ENCODE measurements at regions not wholly inside any gene's neighbourhood (a gene's known extent, or its start where the extent isn't known, plus 50 kb on each side); places are given as distances from the start of the nearest gene placed in this dataset.

GRCh38 chr3:8187996-8188395, 313.6 kb upstream of the LMCD1 start:
- H3K4me3 Mint-ChIP-seq: no peak overlapping the region
- H3K4me1 Mint-ChIP-seq (ENCODE audit: low read depth): no peaks in the 10 kb centered on the region
- H3K36me3 Mint-ChIP-seq (ENCODE audit: low read depth): no peaks in the 10 kb centered on the region
- no peak overlapping the region for H3K27ac Mint-ChIP-seq
- no peaks in the 10 kb centered on the region for H3K9me3 Mint-ChIP-seq
- no peak for DNase-seq (ENCODE audit: low spot score)
- H3K27me3 Mint-ChIP-seq (ENCODE audit: low read depth): no peaks in the 10 kb centered on the region

GRCh38 chr3:8189051-8189450, 312.6 kb upstream of the LMCD1 start:
- DNase-seq (ENCODE audit: low spot score): no peak
- Mint-ChIP-seq H3K4me3 (no peak overlapping the region), H3K27ac (no peak overlapping the region), H3K9me3 (no peaks in the 10 kb centered on the region), H3K27me3 (ENCODE audit: low read depth) (no peaks in the 10 kb centered on the region), H3K4me1 (ENCODE audit: low read depth) (no peaks in the 10 kb centered on the region), H3K36me3 (ENCODE audit: low read depth) (no peaks in the 10 kb centered on the region)

GRCh38 chr3:8191406-8191805, 310.2 kb upstream of the LMCD1 start:
- no peaks in the 10 kb centered on the region for H3K4me1 Mint-ChIP-seq (ENCODE audit: low read depth)
- no peaks in the 10 kb centered on the region for H3K9me3 Mint-ChIP-seq
- H3K27ac Mint-ChIP-seq: no peak overlapping the region

GRCh38 chr3:8197384-8197783, 304.2 kb upstream of the LMCD1 start:
- Mint-ChIP-seq H3K27me3 (ENCODE audit: low read depth) (no peaks in the 10 kb centered on the region), H3K27ac (no peak overlapping the region), H3K4me3 (no peak overlapping the region), H3K9me3 (no peaks in the 10 kb centered on the region), H3K4me1 (ENCODE audit: low read depth) (no peaks in the 10 kb centered on the region), H3K36me3 (ENCODE audit: low read depth) (no peaks in the 10 kb centered on the region)
- DNase-seq (ENCODE audit: low spot score): no peak

More at GRCh38 chr3:8191406-8191805, 310.2 kb upstream of the LMCD1 start:
- Mint-ChIP-seq H3K36me3 (ENCODE audit: low read depth) (no peaks in the 10 kb centered on the region), H3K27me3 (ENCODE audit: low read depth) (no peaks in the 10 kb centered on the region), H3K4me3 (no peak overlapping the region)
- DNase-seq (ENCODE audit: low spot score): no peak

- Mint-ChIP-seq H3K36me3 (ENCODE audit: low read depth) (no peaks in the 10 kb centered on the region), H3K9me3 (no peaks in the 10 kb centered on the region), H3K4me1 (ENCODE audit: low read depth) (no peaks in the 10 kb centered on the region), H3K27ac (no peak overlapping the region), H3K4me3 (no peak overlapping the region), H3K27me3 (ENCODE audit: low read depth) (no peaks in the 10 kb centered on the region)
- DNase-seq (ENCODE audit: low spot score): no peak
These were observed 303.0 kb upstream of the LMCD1 start for GRCh38 chr3:8198605-8199004.

GRCh38 chr3:8200996-8201395, 300.6 kb upstream of the LMCD1 start:
- no peak for DNase-seq (ENCODE audit: low spot score)
- Mint-ChIP-seq H3K4me1 (ENCODE audit: low read depth) (no peaks in the 10 kb centered on the region), H3K27ac (no peak overlapping the region), H3K9me3 (no peaks in the 10 kb centered on the region), H3K36me3 (ENCODE audit: low read depth) (no peaks in the 10 kb centered on the region), H3K27me3 (ENCODE audit: low read depth) (no peaks in the 10 kb centered on the region), H3K4me3 (no peak overlapping the region)

GRCh38 chr3:8201886-8202285, 299.7 kb upstream of the LMCD1 start:
- DNase-seq (ENCODE audit: low spot score): no peak
- Mint-ChIP-seq H3K36me3 (ENCODE audit: low read depth) (no peaks in the 10 kb centered on the region), H3K9me3 (no peaks in the 10 kb centered on the region), H3K4me1 (ENCODE audit: low read depth) (no peaks in the 10 kb centered on the region), H3K27me3 (ENCODE audit: low read depth) (no peaks in the 10 kb centered on the region), H3K4me3 (no peak overlapping the region), H3K27ac (no peak overlapping the region)

GRCh38 chr3:8204331-8204730, 297.3 kb upstream of the LMCD1 start:
- no peak overlapping the region for H3K4me3 Mint-ChIP-seq
- no peak for DNase-seq (ENCODE audit: low spot score)
- no peaks in the 10 kb centered on the region for H3K9me3 Mint-ChIP-seq
- H3K4me1 Mint-ChIP-seq (ENCODE audit: low read depth): no peaks in the 10 kb centered on the region
- no peaks in the 10 kb centered on the region for H3K36me3 Mint-ChIP-seq (ENCODE audit: low read depth)
- no peaks in the 10 kb centered on the region for H3K27me3 Mint-ChIP-seq (ENCODE audit: low read depth)
- no peak overlapping the region for H3K27ac Mint-ChIP-seq

GRCh38 chr3:8204853-8205650, 296.6 kb upstream of the LMCD1 start:
- H3K36me3 Mint-ChIP-seq (ENCODE audit: low read depth): no peaks in the 10 kb centered on the region
- no peak for DNase-seq (ENCODE audit: low spot score)
- H3K4me3 Mint-ChIP-seq: no peak overlapping the region
- no peaks in the 10 kb centered on the region for H3K27me3 Mint-ChIP-seq (ENCODE audit: low read depth)
- no peaks in the 10 kb centered on the region for H3K9me3 Mint-ChIP-seq
- H3K27ac Mint-ChIP-seq: no peak overlapping the region
- H3K4me1 Mint-ChIP-seq (ENCODE audit: low read depth): no peaks in the 10 kb centered on the region

- no peaks in the 10 kb centered on the region for H3K36me3 Mint-ChIP-seq (ENCODE audit: low read depth)
- H3K9me3 Mint-ChIP-seq: no peaks in the 10 kb centered on the region
- no peaks in the 10 kb centered on the region for H3K4me1 Mint-ChIP-seq (ENCODE audit: low read depth)
- no peak overlapping the region for H3K27ac Mint-ChIP-seq
- no peak for DNase-seq (ENCODE audit: low spot score)
- no peak overlapping the region for H3K4me3 Mint-ChIP-seq
- H3K27me3 Mint-ChIP-seq (ENCODE audit: low read depth): no peaks in the 10 kb centered on the region
These were observed 295.7 kb upstream of the LMCD1 start for GRCh38 chr3:8205881-8206280.

GRCh38 chr3:8206971-8207617, 294.5 kb upstream of the LMCD1 start:
- Mint-ChIP-seq H3K9me3 (no peaks in the 10 kb centered on the region), H3K36me3 (ENCODE audit: low read depth) (no peaks in the 10 kb centered on the region), H3K27ac (no peak overlapping the region), H3K4me3 (no peak overlapping the region), H3K27me3 (ENCODE audit: low read depth) (no peaks in the 10 kb centered on the region), H3K4me1 (ENCODE audit: low read depth) (no peaks in the 10 kb centered on the region)
- DNase-seq (ENCODE audit: low spot score): no peak

GRCh38 chr3:8210882-8211341, 290.7 kb upstream of the LMCD1 start:
- Mint-ChIP-seq H3K4me3 (no peak overlapping the region), H3K4me1 (ENCODE audit: low read depth) (no peaks in the 10 kb centered on the region), H3K27me3 (ENCODE audit: low read depth) (no peaks in the 10 kb centered on the region), H3K27ac (no peak overlapping the region), H3K36me3 (ENCODE audit: low read depth) (no peaks in the 10 kb centered on the region), H3K9me3 (no peaks in the 10 kb centered on the region)
- no peak for DNase-seq (ENCODE audit: low spot score)

GRCh38 chr3:8212794-8213193, 288.8 kb upstream of the LMCD1 start:
- Mint-ChIP-seq H3K36me3 (ENCODE audit: low read depth) (no peaks in the 10 kb centered on the region), H3K27ac (no peak overlapping the region), H3K4me1 (ENCODE audit: low read depth) (no peaks in the 10 kb centered on the region), H3K27me3 (ENCODE audit: low read depth) (no peaks in the 10 kb centered on the region), H3K9me3 (no peaks in the 10 kb centered on the region), H3K4me3 (no peak overlapping the region)
- no peak for DNase-seq (ENCODE audit: low spot score)

- Mint-ChIP-seq H3K4me3 (no peak overlapping the region), H3K4me1 (ENCODE audit: low read depth) (no peaks in the 10 kb centered on the region), H3K27ac (no peak overlapping the region), H3K9me3 (no peaks in the 10 kb centered on the region), H3K36me3 (ENCODE audit: low read depth) (no peaks in the 10 kb centered on the region), H3K27me3 (ENCODE audit: low read depth) (no peaks in the 10 kb centered on the region)
- DNase-seq (ENCODE audit: low spot score): no peak
These were observed 288.3 kb upstream of the LMCD1 start for GRCh38 chr3:8213286-8213685.
